Osteoblast (primary cell): ENCODE measurements at regions not wholly inside any gene's neighbourhood (a gene's known extent, or its start where the extent isn't known, plus 50 kb on each side); places are given as distances from the start of the nearest gene placed in this dataset.
A peak's percentile ranks its signal among the peaks of the same experiment; 100 is the strongest.

Experiments used
- DNase-seq: peaks from one replicate; pipeline ENCODE4 v3.0.0; 2011; ENCODE audit warnings: low spot score, mixed read lengths; ENCODE audit not compliant: insufficient read length; ENCODE audit errors: missing footprints
- H2AFZ ChIP-seq: 2 replicates; pipeline ENCODE4 v1.6.0; 2011; ENCODE audit warnings: mild to moderate bottlenecking, low read length
- H3K27ac ChIP-seq: 2 replicates; pipeline ENCODE4 v1.5.1; 2011; ENCODE audit warnings: mild to moderate bottlenecking, low read depth, low read length, moderate library complexity
- H3K27me3 ChIP-seq: 2 replicates; pipeline ENCODE4 v1.6.0; 2012; ENCODE audit warnings: mild to moderate bottlenecking, control low read depth, inconsistent platforms, low read length, moderate library complexity; ENCODE audit not compliant: insufficient read depth
- H3K36me3 ChIP-seq: 2 replicates; pipeline ENCODE4 v1.5.1; 2011; ENCODE audit warnings: mild to moderate bottlenecking, low read length, control low read depth, moderate library complexity; ENCODE audit not compliant: insufficient read depth
- H3K4me1 ChIP-seq: 2 replicates; pipeline ENCODE4 v1.5.1; 2011; ENCODE audit warnings: mild to moderate bottlenecking, low read length, control low read depth, moderate library complexity; ENCODE audit not compliant: insufficient read depth
- H3K4me2 ChIP-seq: 2 replicates; pipeline ENCODE4 v1.6.0; 2011; ENCODE audit warnings: mild to moderate bottlenecking, low read length; ENCODE audit not compliant: insufficient read depth
- H3K4me3 ChIP-seq: fragments of 200-600 bp; sonication (generic); 3 replicates; pipeline ENCODE4 v1.5.1; 2012; ENCODE audit warnings: mild to moderate bottlenecking, low read length, inconsistent platforms; ENCODE audit not compliant: insufficient read depth
- H3K79me2 ChIP-seq: 2 replicates; pipeline ENCODE4 v1.6.0; 2012; ENCODE audit warnings: mild to moderate bottlenecking, low read length, control low read depth, inconsistent platforms; ENCODE audit not compliant: insufficient read depth
- H3K9me3 ChIP-seq: 2 replicates; pipeline ENCODE4 v1.5.1; 2011; ENCODE audit warnings: low read depth, low read length, control low read depth
- H4K20me1 ChIP-seq: 2 replicates; pipeline ENCODE4 v1.6.0; 2012; ENCODE audit warnings: mild to moderate bottlenecking, low read length, control low read depth; ENCODE audit not compliant: insufficient read depth
- CTCF ChIP-seq: IDR thresholded peaks from 2 replicates; pipeline ENCODE4 v1.5.1; 2011; ENCODE audit warnings: mild to moderate bottlenecking, low read depth, low read length, moderate library complexity; ENCODE audit errors: extremely low read depth

GRCh38 chrX:15911734-15912550 is 57.3 kb upstream of the AP1S2 start:
- Histone ChIP-seq H3K36me3 (no peaks in the 10 kb centered on the region), H3K4me1 (no peaks in the 10 kb centered on the region), H3K27ac (no peak overlapping the region), H3K4me3 (no peak overlapping the region), H3K4me2 (no peak overlapping the region), H3K79me2 (no peaks in the 10 kb centered on the region), H3K27me3 (peaks cover 4% of the 10 kb centered on the region), H2AFZ (no peak overlapping the region), H3K9me3 (no peaks in the 10 kb centered on the region), H4K20me1 (no peaks in the 10 kb centered on the region)
- DNase-seq: no peak
- TF ChIP-seq CTCF: peak; percentile 11

GRCh38 chrX:15909605-15910004 is 55.0 kb upstream of the AP1S2 start:
- no peaks in the 10 kb centered on the region for H3K79me2 ChIP-seq
- H3K9me3 ChIP-seq: no peaks in the 10 kb centered on the region
- no peak overlapping the region for H3K4me3 ChIP-seq
- no peak overlapping the region for H3K4me2 ChIP-seq
- no peak overlapping the region for H3K27ac ChIP-seq
- H3K4me1 ChIP-seq: no peaks in the 10 kb centered on the region
- no peak for TF ChIP-seq CTCF
- peaks cover 8% of the 10 kb centered on the region for H3K27me3 ChIP-seq
- no peaks in the 10 kb centered on the region for H4K20me1 ChIP-seq
- no peak overlapping the region for H2AFZ ChIP-seq
- DNase-seq: no peak
- no peaks in the 10 kb centered on the region for H3K36me3 ChIP-seq

GRCh38 chrX:15908603-15909290 is 54.1 kb upstream of the AP1S2 start:
- no peaks in the 10 kb centered on the region for H3K4me1 ChIP-seq
- no peak for DNase-seq
- no peaks in the 10 kb centered on the region for H4K20me1 ChIP-seq
- H3K27me3 ChIP-seq: peaks cover 8% of the 10 kb centered on the region
- no peaks in the 10 kb centered on the region for H3K79me2 ChIP-seq
- H3K36me3 ChIP-seq: no peaks in the 10 kb centered on the region
- H3K4me3 ChIP-seq: no peak overlapping the region
- TF ChIP-seq CTCF: no peak
- no peaks in the 10 kb centered on the region for H3K9me3 ChIP-seq
- H2AFZ ChIP-seq: no peak overlapping the region
- no peak overlapping the region for H3K27ac ChIP-seq
- no peak overlapping the region for H3K4me2 ChIP-seq
